Caco-2 (cell line): ENCODE measurements at regions not wholly inside any gene's neighbourhood (a gene's known extent, or its start where the extent isn't known, plus 50 kb on each side); places are given as distances from the start of the nearest gene placed in this dataset.

Source experiments
- BruUV-seq: library from RNA; stranded (reverse); fragments of 400-500 nt; replicated peaks from 2 replicates; lab custom pipeline; 2021; lab: Mats Ljungman, UMichigan
- CTCF ChIA-PET: fragments of 300-600 bp; sonication (Branson Sonifier 250); formaldehyde crosslinking; loops from one replicate; lab custom pipeline; 2022; ENCODE audit warnings: antibody characterized with exemption; lab: Charles Lee
- POLR2A ChIA-PET: fragments of 300-600 bp; sonication (Branson Sonifier 250); formaldehyde crosslinking; loops from one replicate; lab custom pipeline; 2022; ENCODE audit warnings: antibody characterized with exemption; lab: Charles Lee
- DNase-seq, 2 experiments: peaks; one replicate each; pipeline versions ENCODE4 v3.0.0 to v3.0.0-alpha.2; 2020 to 2022
- H3K27me3 ChIP-seq: replicated peaks from 2 replicates; pipeline ENCODE4 v1.6.0; 2011; ENCODE audit warnings: low read length; ENCODE audit not compliant: control insufficient read depth, insufficient read depth
- H3K36me3 ChIP-seq: 2 replicates; pipeline ENCODE4 v1.5.1; 2011; ENCODE audit warnings: low read length; ENCODE audit not compliant: control insufficient read depth, insufficient read depth
- H3K4me1 ChIP-seq: fragments of 250-450 bp; sonication (Bioruptor Pico); 2 replicates; pipeline ENCODE4 v1.5.1; 2020; ENCODE audit warnings: mild to moderate bottlenecking
- H3K4me3 ChIP-seq: 2 replicates; pipeline ENCODE4 v1.5.1; 2011; ENCODE audit warnings: low read depth, mild to moderate bottlenecking, control low read depth, low read length
- H3K9me3 ChIP-seq: fragments of 250-450 bp; sonication (Bioruptor Pico); 2 replicates; pipeline ENCODE4 v1.5.1; 2020; ENCODE audit warnings: mild to moderate bottlenecking, moderate library complexity
- H3K27ac Mint-ChIP-seq: one replicate; pipeline ENCODE4 v1.8.0; 2022; ENCODE audit warnings: mixed read lengths; ENCODE audit not compliant: unreplicated experiment
- H3K27me3 Mint-ChIP-seq: one replicate; pipeline ENCODE4 v1.8.0; 2022; ENCODE audit warnings: mixed read lengths; ENCODE audit not compliant: insufficient read depth, unreplicated experiment
- H3K36me3 Mint-ChIP-seq: one replicate; pipeline ENCODE4 v1.8.0; 2022; ENCODE audit warnings: mild to moderate bottlenecking, mixed read lengths; ENCODE audit not compliant: insufficient read depth, unreplicated experiment
- H3K4me1 Mint-ChIP-seq: one replicate; pipeline ENCODE4 v1.8.0; 2022; ENCODE audit warnings: low read depth, mixed read lengths; ENCODE audit not compliant: unreplicated experiment
- H3K4me3 Mint-ChIP-seq: one replicate; pipeline ENCODE4 v1.8.0; 2022; ENCODE audit warnings: mild to moderate bottlenecking, moderate library complexity, mixed read lengths; ENCODE audit not compliant: unreplicated experiment
- H3K9me3 Mint-ChIP-seq: one replicate; pipeline ENCODE4 v1.8.0; 2022; ENCODE audit warnings: mixed read lengths; ENCODE audit not compliant: unreplicated experiment
- intact Hi-C: fragments of 100-400 bp; cut with micrococcal nuclease; formaldehyde crosslinking; loops from one replicate; pipeline ENCODE4 v1.10.0; 2022; ENCODE audit not compliant: unreplicated experiment
- TF ChIP-seq, protein P1 (sequence below), 2 experiments: fragments of 200-600 bp in 1 of 2; IDR thresholded peaks; 1 replicate in 1 of 2; 2 replicates in 1 of 2; pipeline versions ENCODE4 v1.5.1 to v1.8.0; 2011 to 2022; ENCODE audit warnings: antibody characterized with exemption in 1 of 2, control low read depth in 1 of 2, inconsistent platforms in 1 of 2, low read depth in 1 of 2, low read length in 1 of 2, mild to moderate bottlenecking in 1 of 2, moderate library complexity in 1 of 2; ENCODE audit not compliant: insufficient read depth in 1 of 2, severe bottlenecking in 1 of 2, unreplicated experiment in 1 of 2

DNA sequence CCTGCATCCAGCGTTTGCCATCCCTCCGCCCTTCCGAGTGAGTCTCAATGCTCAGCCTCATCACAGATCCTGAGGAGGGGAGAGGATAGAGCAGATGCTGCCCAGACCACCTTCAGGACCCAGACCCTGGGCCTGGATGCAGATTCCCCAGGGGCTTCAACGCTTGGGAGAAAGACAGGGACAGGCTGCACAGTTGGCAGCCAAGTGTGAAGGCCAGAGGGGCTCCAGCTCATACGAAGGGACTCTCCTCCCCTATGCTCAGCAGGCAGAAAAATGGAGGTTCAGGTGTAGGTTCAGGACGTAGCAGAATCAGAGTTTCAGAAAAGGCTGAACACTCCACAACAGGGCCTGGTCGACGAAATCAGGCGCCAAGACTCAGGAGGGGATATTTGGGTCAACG, 378.5 kb upstream of the IRX1 start:
- no peak overlapping the region for H3K4me3 Mint-ChIP-seq
- POLR2A ChIA-PET: no interaction called here
- Histone ChIP-seq H3K9me3 (no peaks in the 10 kb centered on the region), H3K4me3 (no peak overlapping the region), H3K36me3 (no peaks in the 10 kb centered on the region), H3K27me3 (no peaks in the 10 kb centered on the region), H3K4me1 (no peaks in the 10 kb centered on the region)
- H3K27me3 Mint-ChIP-seq: peaks cover 4% of the 10 kb centered on the region
- TF ChIP-seq, protein P1, sequence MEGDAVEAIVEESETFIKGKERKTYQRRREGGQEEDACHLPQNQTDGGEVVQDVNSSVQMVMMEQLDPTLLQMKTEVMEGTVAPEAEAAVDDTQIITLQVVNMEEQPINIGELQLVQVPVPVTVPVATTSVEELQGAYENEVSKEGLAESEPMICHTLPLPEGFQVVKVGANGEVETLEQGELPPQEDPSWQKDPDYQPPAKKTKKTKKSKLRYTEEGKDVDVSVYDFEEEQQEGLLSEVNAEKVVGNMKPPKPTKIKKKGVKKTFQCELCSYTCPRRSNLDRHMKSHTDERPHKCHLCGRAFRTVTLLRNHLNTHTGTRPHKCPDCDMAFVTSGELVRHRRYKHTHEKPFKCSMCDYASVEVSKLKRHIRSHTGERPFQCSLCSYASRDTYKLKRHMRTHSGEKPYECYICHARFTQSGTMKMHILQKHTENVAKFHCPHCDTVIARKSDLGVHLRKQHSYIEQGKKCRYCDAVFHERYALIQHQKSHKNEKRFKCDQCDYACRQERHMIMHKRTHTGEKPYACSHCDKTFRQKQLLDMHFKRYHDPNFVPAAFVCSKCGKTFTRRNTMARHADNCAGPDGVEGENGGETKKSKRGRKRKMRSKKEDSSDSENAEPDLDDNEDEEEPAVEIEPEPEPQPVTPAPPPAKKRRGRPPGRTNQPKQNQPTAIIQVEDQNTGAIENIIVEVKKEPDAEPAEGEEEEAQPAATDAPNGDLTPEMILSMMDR (IDR thresholded peaks at IDR 0.05; ENCODE audit: insufficient read depth in 1 of 2, low read depth in 1 of 2, low read length in 1 of 2, severe bottlenecking in 1 of 2, unreplicated experiment in 1 of 2): no peak
- no peak overlapping the region for H3K27ac Mint-ChIP-seq
- intact Hi-C loops: no loop called here
- no peak for DNase-seq
- no peaks in the 10 kb centered on the region for H3K36me3 Mint-ChIP-seq
- CTCF ChIA-PET: no interaction called here
- no peaks in the 10 kb centered on the region for H3K9me3 Mint-ChIP-seq
- no TSS peak for BruUV-seq
- no peaks in the 10 kb centered on the region for H3K4me1 Mint-ChIP-seq

GRCh38 chr5:3216386-3216785, 379.2 kb upstream of the IRX1 start:
- intact Hi-C loops: no loop called here
- H3K27ac Mint-ChIP-seq: no peak overlapping the region
- H3K36me3 Mint-ChIP-seq: no peaks in the 10 kb centered on the region
- no peaks in the 10 kb centered on the region for H3K9me3 Mint-ChIP-seq
- peaks cover 4% of the 10 kb centered on the region for H3K27me3 Mint-ChIP-seq
- H3K9me3 ChIP-seq: no peaks in the 10 kb centered on the region
- H3K4me1 ChIP-seq: no peaks in the 10 kb centered on the region
- no peaks in the 10 kb centered on the region for H3K36me3 ChIP-seq
- ChIA-PET POLR2A (no interaction called here), CTCF (no interaction called here)
- TF ChIP-seq, protein P1 (IDR thresholded peaks at IDR 0.05; ENCODE audit: insufficient read depth in 1 of 2, low read depth in 1 of 2, low read length in 1 of 2, severe bottlenecking in 1 of 2, unreplicated experiment in 1 of 2): no peak
- BruUV-seq: no TSS peak
- no peak overlapping the region for H3K4me3 ChIP-seq
- no peaks in the 10 kb centered on the region for H3K27me3 ChIP-seq
- H3K4me1 Mint-ChIP-seq: no peaks in the 10 kb centered on the region
- DNase-seq: no peak
- H3K4me3 Mint-ChIP-seq: no peak overlapping the region

DNA sequence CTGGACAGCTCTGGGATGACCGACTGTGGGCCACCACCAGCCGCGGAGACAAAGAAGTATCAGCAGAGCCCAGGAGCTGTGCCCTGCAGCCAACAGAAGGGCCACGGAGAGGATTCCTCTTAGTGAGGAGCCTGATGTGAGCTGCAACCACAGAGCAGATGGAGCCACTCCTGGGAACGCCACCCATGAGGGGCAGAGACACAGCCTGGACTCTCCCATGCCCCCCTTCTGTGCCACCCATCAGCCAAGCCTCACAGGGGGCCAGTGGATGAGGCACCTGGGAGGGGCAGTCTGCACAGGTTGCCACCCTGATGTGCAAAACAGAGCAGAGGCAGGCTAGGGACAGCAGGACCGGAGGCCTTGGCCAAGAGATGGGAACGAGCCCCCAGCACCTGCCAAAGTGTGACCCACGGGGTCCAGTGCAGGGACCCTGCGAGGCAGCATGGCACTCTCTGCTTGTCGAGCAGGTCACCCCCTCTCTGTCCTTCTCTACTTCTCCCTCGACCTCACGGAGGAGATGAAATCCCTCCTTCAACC, 380.7 kb upstream of the IRX1 start:
- no peak for DNase-seq
- H3K27ac Mint-ChIP-seq: no peak overlapping the region
- POLR2A ChIA-PET: no interaction called here
- no peaks in the 10 kb centered on the region for H3K27me3 ChIP-seq
- no TSS peak for BruUV-seq
- H3K27me3 Mint-ChIP-seq: peaks cover 4% of the 10 kb centered on the region
- intact Hi-C loops: no loop called here
- H3K4me3 Mint-ChIP-seq: no peak overlapping the region
- H3K36me3 ChIP-seq: no peaks in the 10 kb centered on the region
- TF ChIP-seq, protein P1 (IDR thresholded peaks at IDR 0.05; ENCODE audit: insufficient read depth in 1 of 2, low read depth in 1 of 2, low read length in 1 of 2, severe bottlenecking in 1 of 2, unreplicated experiment in 1 of 2): no peak
- no peaks in the 10 kb centered on the region for H3K36me3 Mint-ChIP-seq
- no peaks in the 10 kb centered on the region for H3K4me1 ChIP-seq
- H3K9me3 ChIP-seq: no peaks in the 10 kb centered on the region
- H3K4me1 Mint-ChIP-seq: no peaks in the 10 kb centered on the region
- no peak overlapping the region for H3K4me3 ChIP-seq
- no peaks in the 10 kb centered on the region for H3K9me3 Mint-ChIP-seq
- CTCF ChIA-PET: no interaction called here
